ENCODE measurements at regions not wholly inside any gene's neighbourhood (a gene's known extent, or its start where the extent isn't known, plus 50 kb on each side); places are given as distances from the start of the nearest gene placed in this dataset.

DNA sequence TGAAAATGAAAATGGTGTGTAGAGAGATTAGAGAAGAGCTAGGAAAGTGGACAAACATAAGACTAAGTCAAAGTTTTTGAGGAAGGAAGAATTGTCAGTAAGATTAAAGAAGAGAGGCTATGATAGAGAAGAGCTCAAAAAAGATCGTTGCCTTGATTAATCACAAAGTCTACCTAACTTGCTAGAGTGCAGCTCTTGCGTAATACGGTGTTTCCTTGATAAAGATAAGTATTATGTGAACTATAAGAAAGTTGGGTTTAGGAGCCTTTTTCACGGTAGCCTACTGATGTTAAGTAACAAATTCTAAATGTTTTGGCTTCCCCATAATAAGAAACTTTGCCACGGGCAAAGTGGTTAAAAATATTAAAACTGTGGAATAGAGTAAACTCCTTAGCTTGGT, 226.4 kb upstream of the NRXN1 start:
- H3K27ac ChIP-seq: no peak overlapping the region
- intact Hi-C loops (cut with DNase I; ENCODE audit: low total_unique reads): no loop called here
- in situ Hi-C loops (cut with MboI; ENCODE audit: low pct_ligation_motif_present in 1 of 4, low pct_unique_long_range_greater_than_20kb in 1 of 4, low sequenced_read_pairs in 3 of 4): no loop called here
- no peak for TF ChIP-seq POLR2A (IDR thresholded peaks at IDR 0.05)
- TF ChIP-seq POLR2AphosphoS5 (IDR thresholded peaks at IDR 0.05): no peak
- TF ChIP-seq, protein P1, sequence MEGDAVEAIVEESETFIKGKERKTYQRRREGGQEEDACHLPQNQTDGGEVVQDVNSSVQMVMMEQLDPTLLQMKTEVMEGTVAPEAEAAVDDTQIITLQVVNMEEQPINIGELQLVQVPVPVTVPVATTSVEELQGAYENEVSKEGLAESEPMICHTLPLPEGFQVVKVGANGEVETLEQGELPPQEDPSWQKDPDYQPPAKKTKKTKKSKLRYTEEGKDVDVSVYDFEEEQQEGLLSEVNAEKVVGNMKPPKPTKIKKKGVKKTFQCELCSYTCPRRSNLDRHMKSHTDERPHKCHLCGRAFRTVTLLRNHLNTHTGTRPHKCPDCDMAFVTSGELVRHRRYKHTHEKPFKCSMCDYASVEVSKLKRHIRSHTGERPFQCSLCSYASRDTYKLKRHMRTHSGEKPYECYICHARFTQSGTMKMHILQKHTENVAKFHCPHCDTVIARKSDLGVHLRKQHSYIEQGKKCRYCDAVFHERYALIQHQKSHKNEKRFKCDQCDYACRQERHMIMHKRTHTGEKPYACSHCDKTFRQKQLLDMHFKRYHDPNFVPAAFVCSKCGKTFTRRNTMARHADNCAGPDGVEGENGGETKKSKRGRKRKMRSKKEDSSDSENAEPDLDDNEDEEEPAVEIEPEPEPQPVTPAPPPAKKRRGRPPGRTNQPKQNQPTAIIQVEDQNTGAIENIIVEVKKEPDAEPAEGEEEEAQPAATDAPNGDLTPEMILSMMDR (IDR thresholded peaks at IDR 0.05): no peak
- no peak for TF ChIP-seq EP300 (IDR thresholded peaks at IDR 0.05; ENCODE audit: low read depth)
- no peaks in the 10 kb centered on the region for H3K4me1 ChIP-seq
- no peak overlapping the region for H3K4me3 ChIP-seq
- H3K9me3 ChIP-seq: peaks cover 0 to 4% of the 10 kb centered on the region in 2 donors
- no peaks in the 10 kb centered on the region for H3K27me3 ChIP-seq
- 85 to 87% methylated on average over 5 of the region's 5 CpGs for WGBS, 2 donors (ENCODE audit: low coverage in 1 of 2)
- no peaks in the 10 kb centered on the region for H3K36me3 ChIP-seq
- DNase-seq: no peak

DNA sequence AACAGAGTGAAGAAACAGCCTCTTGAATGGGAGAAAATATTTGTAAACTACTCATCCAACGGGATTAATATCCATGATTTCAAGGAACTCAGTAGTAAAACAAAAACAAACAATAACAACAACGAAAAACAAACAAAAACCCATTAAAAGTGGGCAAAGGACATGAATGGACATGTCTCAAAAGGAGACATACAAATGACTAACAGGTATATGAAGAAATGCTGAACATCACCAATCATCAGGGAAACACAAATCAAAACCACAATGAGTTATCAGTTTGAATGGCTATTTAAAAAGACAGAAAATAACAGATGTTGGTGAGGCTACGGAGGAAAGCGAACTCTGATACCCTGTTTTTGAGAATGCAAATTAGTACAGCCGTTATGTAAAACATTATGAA, 224.8 kb upstream of the NRXN1 start:
- TF ChIP-seq POLR2A (IDR thresholded peaks at IDR 0.05) (no peak), POLR2AphosphoS5 (IDR thresholded peaks at IDR 0.05) (no peak)
- WGBS, 2 donors (ENCODE audit: low coverage in 1 of 2): 72 to 73% methylated on average over 5 of the region's 5 CpGs
- H3K9me3 ChIP-seq: peaks cover 4 to 9% of the 10 kb centered on the region in 2 donors
- H3K4me3 ChIP-seq: no peak overlapping the region
- H3K27ac ChIP-seq: no peak overlapping the region
- DNase-seq: no peak
- in situ Hi-C loops (cut with MboI; ENCODE audit: low pct_ligation_motif_present in 1 of 4, low pct_unique_long_range_greater_than_20kb in 1 of 4, low sequenced_read_pairs in 3 of 4): no loop called here
- no peaks in the 10 kb centered on the region for H3K36me3 ChIP-seq
- intact Hi-C loops (cut with DNase I; ENCODE audit: low total_unique reads): no loop called here
- no peaks in the 10 kb centered on the region for H3K27me3 ChIP-seq
- H3K4me1 ChIP-seq: no peaks in the 10 kb centered on the region

DNA sequence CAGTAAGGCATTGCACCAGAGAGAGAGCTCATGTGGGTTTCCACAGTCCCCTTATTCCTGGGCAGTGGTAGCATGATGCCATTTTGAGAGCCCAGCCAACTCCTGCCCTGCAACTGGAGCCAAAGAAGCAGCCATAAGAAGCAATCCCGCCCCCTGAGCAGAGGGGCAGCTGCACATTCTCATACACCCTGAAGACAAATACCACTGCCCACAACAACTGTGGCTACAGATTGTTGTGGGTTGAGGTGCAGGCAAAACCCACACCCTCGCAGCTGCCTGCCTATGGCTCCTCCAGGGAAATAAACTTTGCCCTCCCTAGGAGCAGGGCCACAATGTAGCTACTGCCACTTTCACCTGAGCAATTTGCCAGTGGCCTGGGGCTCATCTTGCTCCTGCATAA, 219.4 kb upstream of the NRXN1 start:
- H3K36me3 ChIP-seq: no peaks in the 10 kb centered on the region
- DNase-seq: no peak
- intact Hi-C loops (cut with DNase I; ENCODE audit: low total_unique reads) (no loop called here), in situ Hi-C loops (cut with MboI; ENCODE audit: low pct_ligation_motif_present in 1 of 4, low pct_unique_long_range_greater_than_20kb in 1 of 4, low sequenced_read_pairs in 3 of 4) (no loop called here)
- H3K4me3 ChIP-seq: no peak overlapping the region
- no peaks in the 10 kb centered on the region for H3K27me3 ChIP-seq
- no peak overlapping the region for H3K27ac ChIP-seq
- 52% methylated on average over 2 of the region's 2 CpGs; no CpG with 5 or more reads in 1 of the 2 donors for WGBS, 2 donors (ENCODE audit: low coverage in 1 of 2)
- no peaks in the 10 kb centered on the region for H3K4me1 ChIP-seq
- H3K9me3 ChIP-seq: peaks cover 4 to 9% of the 10 kb centered on the region in 2 donors
- TF ChIP-seq POLR2A (IDR thresholded peaks at IDR 0.05): no peak
- no peak for TF ChIP-seq POLR2AphosphoS5 (IDR thresholded peaks at IDR 0.05)
- TF ChIP-seq, protein P1 (IDR thresholded peaks at IDR 0.05): no peak
- no peak for TF ChIP-seq EP300 (IDR thresholded peaks at IDR 0.05; ENCODE audit: low read depth)

DNA sequence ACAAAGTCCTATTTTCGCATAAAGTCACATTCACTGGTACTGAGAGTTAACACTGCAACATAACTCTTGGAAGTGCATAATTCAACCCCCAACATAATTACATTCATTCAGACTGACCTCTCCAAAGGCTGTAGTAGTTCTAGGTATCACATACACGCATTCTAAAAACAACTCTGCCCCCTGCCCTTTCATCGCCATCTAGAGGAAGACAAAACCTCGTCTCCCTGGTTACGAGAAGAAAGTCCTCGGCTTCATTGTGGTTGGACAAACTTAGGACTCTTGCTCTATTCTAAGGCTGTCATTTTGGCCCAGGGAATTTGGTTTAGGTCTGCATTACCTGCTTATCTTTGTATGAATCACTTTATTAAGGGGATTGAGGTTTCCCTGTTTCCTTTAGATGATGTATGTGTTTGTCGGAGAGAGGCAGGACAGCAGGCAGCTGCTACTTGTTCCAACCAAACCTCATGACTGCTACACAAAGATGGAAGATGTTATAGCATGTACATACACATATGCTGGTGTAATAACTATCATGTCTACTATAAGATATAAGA, 215.4 kb upstream of the NRXN1 start:
- in situ Hi-C loops (cut with MboI; ENCODE audit: low pct_ligation_motif_present in 1 of 4, low pct_unique_long_range_greater_than_20kb in 1 of 4, low sequenced_read_pairs in 3 of 4) (no loop called here), intact Hi-C loops (cut with DNase I; ENCODE audit: low total_unique reads) (no loop called here)
- Histone ChIP-seq H3K4me1 (no peaks in the 10 kb centered on the region), H3K27ac (no peak overlapping the region), H3K36me3 (no peaks in the 10 kb centered on the region), H3K9me3 (no peaks in the 10 kb centered on the region), H3K4me3 (no peak overlapping the region), H3K27me3 (no peaks in the 10 kb centered on the region)
- TF ChIP-seq POLR2AphosphoS5 (IDR thresholded peaks at IDR 0.05) (no peak), POLR2A (IDR thresholded peaks at IDR 0.05) (no peak), EP300 (IDR thresholded peaks at IDR 0.05; ENCODE audit: low read depth) (no peak)
- TF ChIP-seq, protein P1 (IDR thresholded peaks at IDR 0.05): no peak
- no peak for DNase-seq
- WGBS, 2 donors (ENCODE audit: low coverage in 1 of 2): 72 to 74% methylated on average over 5 to 7 of the region's 7 CpGs

DNA sequence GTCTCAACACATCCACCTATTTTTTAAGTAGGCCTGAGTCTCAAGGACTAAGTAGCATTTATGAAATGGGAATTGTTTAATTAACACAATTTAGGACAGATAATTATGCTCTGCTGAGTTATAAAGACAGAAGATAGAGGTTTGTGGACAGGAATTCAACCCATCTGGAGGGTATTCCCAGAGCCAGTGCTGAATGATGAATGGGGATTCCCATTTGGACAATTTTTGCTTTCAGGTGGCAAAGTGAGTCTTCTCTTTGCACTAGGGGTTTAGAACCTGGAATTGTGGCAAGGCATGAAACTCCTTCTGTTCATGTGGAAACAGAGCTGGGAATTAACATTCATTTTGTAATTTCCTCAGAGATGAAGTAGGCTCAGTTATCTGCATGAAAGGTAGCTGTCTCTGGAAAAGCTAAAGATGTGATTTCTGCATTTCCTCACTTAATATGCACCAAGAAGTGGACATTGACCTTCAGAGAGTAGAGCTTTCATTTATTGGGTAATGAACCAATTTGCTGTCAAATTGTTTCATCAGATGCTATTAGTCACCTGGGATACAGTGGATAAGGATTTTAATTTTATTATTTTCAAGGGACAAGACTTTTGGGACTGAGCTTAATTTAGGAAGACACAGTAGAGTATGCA, 212.1 kb upstream of the NRXN1 start:
- no peaks in the 10 kb centered on the region for H3K4me1 ChIP-seq
- no peaks in the 10 kb centered on the region for H3K36me3 ChIP-seq
- no peak for TF ChIP-seq POLR2A (IDR thresholded peaks at IDR 0.05)
- no peak for TF ChIP-seq EP300 (IDR thresholded peaks at IDR 0.05; ENCODE audit: low read depth)
- intact Hi-C loops (cut with DNase I; ENCODE audit: low total_unique reads): no loop called here
- in situ Hi-C loops (cut with MboI; ENCODE audit: low pct_ligation_motif_present in 1 of 4, low pct_unique_long_range_greater_than_20kb in 1 of 4, low sequenced_read_pairs in 3 of 4): no loop called here
- DNase-seq: no peak
- H3K9me3 ChIP-seq: no peaks in the 10 kb centered on the region
- no peak overlapping the region for H3K27ac ChIP-seq
- H3K27me3 ChIP-seq: no peaks in the 10 kb centered on the region
- H3K4me3 ChIP-seq: no peak overlapping the region

Data from transverse colon (tissue), 4 donors.